Immature natural killer cell (primary cell): ENCODE measurements at regions not wholly inside any gene's neighbourhood (a gene's known extent, or its start where the extent isn't known, plus 50 kb on each side); places are given as distances from the start of the nearest gene placed in this dataset.

Experiments used
- DNase-seq, 3 donors: peaks; one replicate each; pipeline ENCODE4 v3.0.0; 2022; ENCODE audit warnings: mixed read lengths in 1 of 3
- H3K27ac Mint-ChIP-seq, 6 donors: one replicate each; pipeline ENCODE4 v1.8.0; 2020; ENCODE audit warnings: mixed read lengths in 6 of 6, mild to moderate bottlenecking in 5 of 6, inconsistent platforms in 4 of 6, moderate library complexity in 3 of 6
- H3K27me3 Mint-ChIP-seq, 3 donors: one replicate each; pipeline ENCODE4 v1.8.0; 2020 to 2021; ENCODE audit warnings: low read depth in 3 of 3, mild to moderate bottlenecking in 3 of 3, mixed read lengths in 3 of 3, moderate library complexity in 3 of 3, inconsistent platforms in 1 of 3
- H3K36me3 Mint-ChIP-seq, 3 donors: one replicate each; pipeline ENCODE4 v1.8.0; 2020; ENCODE audit warnings: mixed read lengths in 3 of 3, inconsistent platforms in 2 of 3, mild to moderate bottlenecking in 2 of 3
- H3K4me1 Mint-ChIP-seq, 2 donors: one replicate each; pipeline ENCODE4 v1.8.0; 2020; ENCODE audit warnings: inconsistent platforms in 2 of 2, mild to moderate bottlenecking in 2 of 2, mixed read lengths in 2 of 2, moderate library complexity in 1 of 2
- H3K4me3 Mint-ChIP-seq, 5 donors: one replicate each; pipeline ENCODE4 v1.8.0; 2020; ENCODE audit warnings: mild to moderate bottlenecking in 5 of 5, mixed read lengths in 5 of 5, inconsistent platforms in 3 of 5, moderate library complexity in 3 of 5
- H3K9me3 Mint-ChIP-seq, 6 donors: one replicate each; pipeline ENCODE4 v1.8.0; 2020; ENCODE audit warnings: mild to moderate bottlenecking in 6 of 6, mixed read lengths in 6 of 6, inconsistent platforms in 4 of 6, moderate library complexity in 3 of 6

DNA sequence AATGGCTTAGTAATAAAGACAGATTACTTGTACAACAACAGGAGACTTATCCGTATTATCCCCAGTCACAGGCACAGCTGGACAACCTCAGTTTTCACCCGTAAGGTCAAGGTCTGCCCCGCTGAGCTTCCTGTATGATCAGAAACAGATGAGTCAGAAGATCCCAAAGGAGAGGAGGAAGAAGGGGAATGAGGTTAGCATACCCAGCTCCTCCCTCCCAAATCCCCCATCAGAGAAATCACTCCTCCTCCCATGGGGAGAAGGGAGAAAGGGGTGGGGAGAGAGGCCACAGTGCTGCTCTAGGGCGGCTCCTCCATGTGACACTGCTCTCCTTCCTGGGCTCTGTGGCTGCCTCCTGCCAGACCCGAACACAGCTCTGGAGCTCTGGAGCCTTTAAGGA, 53.8 kb upstream of the SPTBN1 start:
- Mint-ChIP-seq H3K27me3 (peaks cover 0 to 3% (median 2%) of the 10 kb centered on the region in 3 donors), H3K4me1 (peaks cover 3 to 5% of the 10 kb centered on the region in 2 donors), H3K27ac (no peak overlapping the region), H3K4me3 (no peak overlapping the region), H3K36me3 (no peaks in the 10 kb centered on the region), H3K9me3 (peaks cover 0 to 2% (median 0%) of the 10 kb centered on the region in 6 donors)
- DNase-seq = no peak

DNA sequence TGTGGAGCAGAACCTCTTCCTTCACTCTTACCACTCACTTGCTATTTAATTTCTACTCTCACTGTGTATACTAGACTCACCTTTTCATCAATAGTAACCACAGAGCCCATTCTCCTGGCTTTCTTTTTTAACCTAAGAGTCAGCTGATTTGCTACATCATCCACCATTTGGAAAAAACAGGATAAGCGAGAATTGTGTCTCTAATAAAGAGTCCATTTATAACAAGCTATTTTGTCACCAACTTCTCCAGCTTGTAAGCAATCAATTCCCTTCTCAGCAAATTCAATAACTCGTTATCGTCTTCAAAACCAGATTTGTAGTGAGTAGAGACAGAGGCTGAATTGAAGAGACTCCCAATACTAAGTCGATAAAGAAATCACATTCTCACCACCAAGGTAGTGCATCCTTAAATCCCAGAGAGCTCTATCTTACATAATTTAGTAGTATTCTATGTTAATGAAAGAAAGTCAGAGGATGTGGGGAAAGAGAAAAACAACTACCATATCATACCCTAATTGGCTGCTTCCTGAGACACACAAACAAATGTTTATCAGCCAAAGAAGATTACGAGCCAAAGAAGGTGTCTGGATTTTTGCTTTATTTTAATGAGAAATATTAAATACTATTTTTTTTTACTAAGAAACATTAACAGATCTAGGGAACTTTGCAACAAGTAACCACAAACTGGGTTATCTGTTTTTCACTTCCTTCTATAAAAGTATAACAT, 52.5 kb upstream of the SPTBN1 start:
- no peak for DNase-seq
- H3K4me1 Mint-ChIP-seq = peaks cover 3 to 5% of the 10 kb centered on the region in 2 donors
- H3K36me3 Mint-ChIP-seq = no peaks in the 10 kb centered on the region
- H3K4me3 Mint-ChIP-seq = no peak overlapping the region
- H3K9me3 Mint-ChIP-seq = peaks cover 0 to 2% (median 0%) of the 10 kb centered on the region in 6 donors
- peaks cover 0 to 3% (median 2%) of the 10 kb centered on the region in 3 donors for H3K27me3 Mint-ChIP-seq
- H3K27ac Mint-ChIP-seq = no peak overlapping the region

DNA sequence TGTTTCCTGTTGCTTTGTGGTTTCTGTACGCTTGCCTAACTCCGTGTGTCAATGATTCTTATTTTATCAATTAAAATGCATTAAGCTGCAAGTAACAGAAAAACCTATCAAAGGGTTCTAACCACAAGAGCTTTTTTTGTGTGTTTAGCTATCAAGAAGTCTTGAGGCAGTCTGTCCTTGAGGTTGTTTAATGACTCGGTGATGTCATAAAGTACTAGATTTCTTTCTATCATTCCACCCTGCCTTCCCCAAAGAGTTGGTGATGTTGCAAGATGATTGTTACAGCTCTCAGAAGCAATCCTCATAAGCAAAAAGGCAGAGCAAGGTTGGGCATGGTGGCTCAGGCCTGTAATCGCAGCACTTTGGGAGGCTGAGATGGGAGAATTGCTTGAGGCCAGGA, 51.9 kb upstream of the SPTBN1 start:
- no peak for DNase-seq
- H3K4me3 Mint-ChIP-seq = no peak overlapping the region

DNA sequence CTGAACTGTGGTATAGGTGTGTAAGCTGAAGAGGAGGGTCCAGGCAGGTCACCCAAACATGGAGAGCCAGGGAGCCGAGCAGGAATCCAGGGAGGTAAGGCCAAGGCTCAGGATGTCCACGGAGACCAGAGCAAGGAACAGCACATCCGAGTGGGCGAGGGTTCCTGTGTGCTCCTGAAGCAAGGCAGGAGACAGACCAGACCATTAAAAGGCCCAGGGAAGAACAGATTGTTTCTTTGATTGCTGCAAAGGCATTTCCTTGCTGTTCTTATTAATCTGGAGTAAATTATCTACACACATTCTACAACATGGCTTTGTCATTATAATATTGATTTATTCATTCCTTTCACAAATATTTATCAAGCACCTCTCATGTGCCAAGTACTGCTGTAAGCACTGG, 50.1 kb upstream of the SPTBN1 start:
- DNase-seq = no peak
- H3K27ac Mint-ChIP-seq = no peak overlapping the region
- no peak overlapping the region for H3K4me3 Mint-ChIP-seq
- H3K4me1 Mint-ChIP-seq = peaks cover 3 to 5% of the 10 kb centered on the region in 2 donors
- peaks cover 0 to 2% (median 0%) of the 10 kb centered on the region in 6 donors for H3K9me3 Mint-ChIP-seq
- no peaks in the 10 kb centered on the region for H3K36me3 Mint-ChIP-seq
- H3K27me3 Mint-ChIP-seq = peaks cover under 1 to 5% (median 3%) of the 10 kb centered on the region in 3 donors

More for the DNA sequence above, 51.9 kb upstream of the SPTBN1 start:
- H3K9me3 Mint-ChIP-seq = peaks cover 0 to 2% (median 0%) of the 10 kb centered on the region in 6 donors
- no peak overlapping the region for H3K27ac Mint-ChIP-seq
- H3K4me1 Mint-ChIP-seq = peaks cover 3 to 5% of the 10 kb centered on the region in 2 donors
- no peaks in the 10 kb centered on the region for H3K36me3 Mint-ChIP-seq
- H3K27me3 Mint-ChIP-seq = peaks cover 0 to 3% (median 2%) of the 10 kb centered on the region in 3 donors
